Neural progenitor cell (in vitro differentiated cells): ENCODE measurements at regions not wholly inside any gene's neighbourhood (a gene's known extent, or its start where the extent isn't known, plus 50 kb on each side); places are given as distances from the start of the nearest gene placed in this dataset.

Experiments used
- DNase-seq: peaks from one replicate; pipeline ENCODE4 v3.0.0-alpha.2; 2016; ENCODE audit warnings: low spot score
- H2AFZ ChIP-seq: fragments of 200-600 bp; sonication (generic); replicated peaks from 2 replicates; pipeline ENCODE4 v1.6.1; 2016; ENCODE audit warnings: antibody characterized with exemption
- H3F3A ChIP-seq: fragments of 200-600 bp; sonication (generic); 2 replicates; pipeline ENCODE4 v1.6.1; 2016; ENCODE audit warnings: antibody characterized with exemption, low read depth
- H3K27ac ChIP-seq: fragments of 200-600 bp; sonication (generic); 2 replicates; pipeline ENCODE4 v1.5.1; 2016; ENCODE audit warnings: mild to moderate bottlenecking
- H3K27me3 ChIP-seq: fragments of 200-600 bp; sonication (generic); 2 replicates; pipeline ENCODE4 v1.6.1; 2016; ENCODE audit warnings: mild to moderate bottlenecking, moderate library complexity
- H3K36me3 ChIP-seq: fragments of 200-600 bp; sonication (generic); 2 replicates; pipeline ENCODE4 v1.5.1; 2016
- H3K4me1 ChIP-seq: fragments of 200-600 bp; sonication (generic); 2 replicates; pipeline ENCODE4 v1.6.1; 2016; ENCODE audit warnings: mixed run types
- H3K4me2 ChIP-seq: fragments of 200-600 bp; sonication (generic); 2 replicates; pipeline ENCODE4 v1.6.1; 2016
- H3K4me3 ChIP-seq: fragments of 200-600 bp; sonication (generic); 2 replicates; pipeline ENCODE4 v1.5.1; 2016
- H3K79me2 ChIP-seq: fragments of 200-600 bp; sonication (generic); 2 replicates; pipeline ENCODE4 v1.6.1; 2016; ENCODE audit warnings: low read depth
- H3K9ac ChIP-seq: fragments of 200-600 bp; sonication (generic); 2 replicates; pipeline ENCODE4 v1.6.1; 2016
- H3K9me3 ChIP-seq: fragments of 200-600 bp; sonication (generic); 2 replicates; pipeline ENCODE4 v1.5.1; 2016; ENCODE audit warnings: low read depth
- H4K20me1 ChIP-seq: fragments of 200-600 bp; sonication (generic); 2 replicates; pipeline ENCODE4 v1.6.1; 2016; ENCODE audit warnings: low read depth
- H3K27ac Mint-ChIP-seq: 3 replicates; pipeline ENCODE4 v1.8.0; 2021; ENCODE audit warnings: mixed read lengths
- H3K27me3 Mint-ChIP-seq: 2 replicates; pipeline ENCODE4 v1.8.0; 2022; ENCODE audit warnings: low read depth, mild to moderate bottlenecking, inconsistent platforms, moderate library complexity, mixed read lengths; ENCODE audit not compliant: insufficient read depth
- H3K36me3 Mint-ChIP-seq: 3 replicates; pipeline ENCODE4 v1.8.0; 2021; ENCODE audit warnings: mixed read lengths
- H3K4me1 Mint-ChIP-seq: 3 replicates; pipeline ENCODE4 v1.8.0; 2021; ENCODE audit warnings: mixed read lengths
- H3K4me3 Mint-ChIP-seq: 3 replicates; pipeline ENCODE4 v1.8.0; 2021; ENCODE audit warnings: mild to moderate bottlenecking, moderate library complexity, mixed read lengths
- H3K9me3 Mint-ChIP-seq: 3 replicates; pipeline ENCODE4 v1.8.0; 2020; ENCODE audit warnings: mixed read lengths
- EZH2 ChIP-seq: fragments of 200-600 bp; sonication (generic); IDR thresholded peaks from 2 replicates; pipeline ENCODE4 v1.6.1; 2017; ENCODE audit warnings: antibody characterized with exemption, mild to moderate bottlenecking, moderate library complexity
- EZH2phosphoT487 ChIP-seq: fragments of 200-600 bp; sonication (generic); IDR thresholded peaks from 2 replicates; pipeline ENCODE4 v1.6.1; 2017; ENCODE audit warnings: antibody characterized with exemption
- TF ChIP-seq, protein P1 (sequence below): fragments of 200-600 bp; sonication (generic); IDR thresholded peaks from 2 replicates; pipeline ENCODE4 v1.5.1; 2017; ENCODE audit warnings: antibody characterized with exemption, mild to moderate bottlenecking

DNA sequence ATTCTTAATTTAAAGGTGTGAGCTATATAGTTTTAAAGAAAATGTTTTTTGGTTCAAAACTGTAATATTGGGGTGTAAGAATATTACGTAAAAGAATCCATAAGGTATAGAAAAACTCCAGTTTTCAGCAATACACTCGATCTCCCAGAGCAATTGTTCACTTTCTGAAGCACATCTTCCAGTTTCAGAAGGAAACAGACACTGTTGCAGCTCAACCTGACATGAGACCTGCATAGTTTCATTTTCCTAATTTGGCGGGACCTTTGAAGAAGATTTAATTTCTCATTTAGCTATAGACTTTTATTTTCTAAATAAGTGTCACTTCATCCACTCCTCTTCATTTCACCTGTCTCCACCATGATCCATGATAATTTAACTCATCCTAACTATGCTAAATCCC is 281.5 kb downstream of the HTR1B start:
- H3K4me2 ChIP-seq = no peak overlapping the region
- Mint-ChIP-seq H3K36me3 (no peaks in the 10 kb centered on the region), H3K4me3 (no peak overlapping the region), H3K9me3 (no peaks in the 10 kb centered on the region), H3K4me1 (peaks cover 6% of the 10 kb centered on the region), H3K27me3 (peaks cover 5% of the 10 kb centered on the region), H3K27ac (no peak overlapping the region)
- no peak for TF ChIP-seq EZH2phosphoT487
- TF ChIP-seq EZH2 = no peak
- TF ChIP-seq, protein P1, sequence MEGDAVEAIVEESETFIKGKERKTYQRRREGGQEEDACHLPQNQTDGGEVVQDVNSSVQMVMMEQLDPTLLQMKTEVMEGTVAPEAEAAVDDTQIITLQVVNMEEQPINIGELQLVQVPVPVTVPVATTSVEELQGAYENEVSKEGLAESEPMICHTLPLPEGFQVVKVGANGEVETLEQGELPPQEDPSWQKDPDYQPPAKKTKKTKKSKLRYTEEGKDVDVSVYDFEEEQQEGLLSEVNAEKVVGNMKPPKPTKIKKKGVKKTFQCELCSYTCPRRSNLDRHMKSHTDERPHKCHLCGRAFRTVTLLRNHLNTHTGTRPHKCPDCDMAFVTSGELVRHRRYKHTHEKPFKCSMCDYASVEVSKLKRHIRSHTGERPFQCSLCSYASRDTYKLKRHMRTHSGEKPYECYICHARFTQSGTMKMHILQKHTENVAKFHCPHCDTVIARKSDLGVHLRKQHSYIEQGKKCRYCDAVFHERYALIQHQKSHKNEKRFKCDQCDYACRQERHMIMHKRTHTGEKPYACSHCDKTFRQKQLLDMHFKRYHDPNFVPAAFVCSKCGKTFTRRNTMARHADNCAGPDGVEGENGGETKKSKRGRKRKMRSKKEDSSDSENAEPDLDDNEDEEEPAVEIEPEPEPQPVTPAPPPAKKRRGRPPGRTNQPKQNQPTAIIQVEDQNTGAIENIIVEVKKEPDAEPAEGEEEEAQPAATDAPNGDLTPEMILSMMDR = no peak
- H3K9me3 ChIP-seq = no peaks in the 10 kb centered on the region
- no peak overlapping the region for H3K9ac ChIP-seq
- no peaks in the 10 kb centered on the region for H4K20me1 ChIP-seq
- H3K27me3 ChIP-seq = no peaks in the 10 kb centered on the region
- no peaks in the 10 kb centered on the region for H3K79me2 ChIP-seq
- H3F3A ChIP-seq = no peaks in the 10 kb centered on the region
- no peaks in the 10 kb centered on the region for H3K4me1 ChIP-seq
- H3K4me3 ChIP-seq = no peak overlapping the region
- H3K36me3 ChIP-seq = no peaks in the 10 kb centered on the region
- DNase-seq = no peak
- no peak overlapping the region for H3K27ac ChIP-seq
- H2AFZ ChIP-seq = no peak overlapping the region

DNA sequence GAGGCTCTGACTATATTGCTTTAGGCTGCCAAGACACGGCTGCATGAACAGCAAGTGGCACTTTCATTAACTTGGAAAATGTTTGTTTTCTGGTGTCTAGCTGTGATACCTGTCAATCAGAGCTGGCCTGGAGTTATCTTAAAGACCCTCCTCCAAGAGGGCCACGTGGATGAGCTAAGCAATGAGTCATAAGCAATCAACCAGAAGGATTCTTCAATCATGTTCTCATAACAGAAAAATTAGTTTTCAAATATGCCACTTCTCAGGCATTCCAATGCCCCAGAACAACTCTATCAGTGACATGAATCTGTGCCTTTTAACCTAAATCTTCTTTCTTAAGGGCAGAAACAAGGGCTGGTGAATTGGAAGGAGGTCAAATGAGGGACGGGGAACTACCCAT is 283.0 kb downstream of the HTR1B start:
- Histone ChIP-seq H3K4me3 (no peak overlapping the region), H3K27me3 (no peaks in the 10 kb centered on the region), H3K4me1 (no peaks in the 10 kb centered on the region), H3K4me2 (no peak overlapping the region), H3K9me3 (no peaks in the 10 kb centered on the region), H3K27ac (no peak overlapping the region), H2AFZ (no peak overlapping the region), H3K36me3 (no peaks in the 10 kb centered on the region), H3K79me2 (no peaks in the 10 kb centered on the region), H3K9ac (no peak overlapping the region), H3F3A (no peaks in the 10 kb centered on the region), H4K20me1 (no peaks in the 10 kb centered on the region)
- Mint-ChIP-seq H3K4me3 (no peak overlapping the region), H3K9me3 (no peaks in the 10 kb centered on the region), H3K36me3 (no peaks in the 10 kb centered on the region), H3K4me1 (peaks cover 6% of the 10 kb centered on the region), H3K27me3 (peaks cover 5% of the 10 kb centered on the region), H3K27ac (no peak overlapping the region)
- TF ChIP-seq, protein P1 = no peak
- TF ChIP-seq EZH2phosphoT487 (no peak), EZH2 (no peak)
- DNase-seq = no peak

DNA sequence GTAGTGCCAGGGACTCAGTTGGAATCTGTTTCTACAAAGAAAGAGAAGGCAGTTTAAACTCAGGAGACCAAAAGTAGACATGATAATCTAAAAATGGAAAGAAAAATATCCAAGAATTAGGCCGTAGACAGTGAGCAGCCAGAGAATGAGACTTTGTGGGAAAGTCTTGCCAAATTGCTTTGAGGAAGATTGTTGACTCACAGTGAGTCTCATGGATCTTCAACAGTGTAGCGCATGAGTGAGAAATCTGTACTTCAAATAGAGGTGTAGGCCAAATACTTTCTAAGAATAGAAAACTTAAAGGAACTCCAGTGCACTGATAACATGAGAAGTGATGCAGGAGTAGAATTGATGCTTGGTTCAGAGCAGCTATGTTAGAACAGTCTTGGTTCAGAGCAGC is 284.5 kb downstream of the HTR1B start:
- Mint-ChIP-seq H3K27me3 (no peaks in the 10 kb centered on the region), H3K4me1 (peaks cover 6% of the 10 kb centered on the region), H3K9me3 (no peaks in the 10 kb centered on the region)

More for the DNA sequence above, 284.5 kb downstream of the HTR1B start:
- TF ChIP-seq EZH2 (no peak), EZH2phosphoT487 (no peak)
- TF ChIP-seq, protein P1 = no peak
- Histone ChIP-seq H3K9ac (no peak overlapping the region), H3K9me3 (no peaks in the 10 kb centered on the region), H2AFZ (no peak overlapping the region), H3K4me3 (no peak overlapping the region), H3K4me1 (no peaks in the 10 kb centered on the region), H3K36me3 (no peaks in the 10 kb centered on the region), H4K20me1 (no peaks in the 10 kb centered on the region), H3K27me3 (no peaks in the 10 kb centered on the region), H3K4me2 (no peak overlapping the region), H3K27ac (no peak overlapping the region), H3K79me2 (no peaks in the 10 kb centered on the region), H3F3A (no peaks in the 10 kb centered on the region)
- no peak for DNase-seq
- Mint-ChIP-seq H3K36me3 (no peaks in the 10 kb centered on the region), H3K4me3 (no peak overlapping the region), H3K27ac (no peak overlapping the region)
